Nucleus accumbens (tissue), 56 donors: ENCODE measurements at regions not wholly inside any gene's neighbourhood (a gene's known extent, or its start where the extent isn't known, plus 50 kb on each side); places are given as distances from the start of the nearest gene placed in this dataset.
"Not testable (repeated sequence)": the region's sequence is repeated elsewhere in the genome, so short reads cannot be mapped to it uniquely, and the experiment has no call there.

ENCODE experiments used
- DNase-seq, 56 donors: peaks; one replicate each; lab custom pipeline; 2025; lab: John Stamatoyannopoulos, UW

GRCh38 chr14:40414386-40414785 is 982.2 kb upstream of the FBXO33 start:
- DNase-seq = no peak

GRCh38 chr14:40413136-40413535 is 980.9 kb upstream of the FBXO33 start:
- DNase-seq = no peak

GRCh38 chr14:40410708-40411107 is 978.5 kb upstream of the FBXO33 start:
- no peak for DNase-seq

- DNase-seq = no peak
Observed at GRCh38 chr14:40402957-40403356, 970.7 kb upstream of the FBXO33 start.

GRCh38 chr14:40398981-40399380 is 966.7 kb upstream of the FBXO33 start:
- DNase-seq = no peak

GRCh38 chr14:40394634-40395340 is 962.6 kb upstream of the FBXO33 start:
- no peak for DNase-seq

GRCh38 chr14:40393143-40393542 is 960.9 kb upstream of the FBXO33 start:
- no peak for DNase-seq

GRCh38 chr14:40386433-40386832 is 954.2 kb upstream of the FBXO33 start:
- DNase-seq = no peak

GRCh38 chr14:40374221-40374620 is 942.0 kb upstream of the FBXO33 start:
- no peak for DNase-seq

GRCh38 chr14:40371011-40371410 is 938.8 kb upstream of the FBXO33 start:
- DNase-seq = no peak

- no peak for DNase-seq
Observed at GRCh38 chr14:40368314-40368713, 936.1 kb upstream of the FBXO33 start.

- DNase-seq = no peak
Observed at GRCh38 chr14:40367717-40368116, 935.5 kb upstream of the FBXO33 start.

GRCh38 chr14:40365305-40365704 is 933.1 kb upstream of the FBXO33 start:
- DNase-seq = no peak

- DNase-seq = no peak
Observed at GRCh38 chr14:40362856-40363255, 930.6 kb upstream of the FBXO33 start.

- no peak for DNase-seq
Observed at GRCh38 chr14:40354754-40355153, 922.5 kb upstream of the FBXO33 start.

- DNase-seq = not testable (repeated sequence)
Observed at GRCh38 chr14:40348104-40348503, 915.9 kb upstream of the FBXO33 start.

GRCh38 chr14:40347675-40348074 is 915.4 kb upstream of the FBXO33 start:
- no peak for DNase-seq

- no peak for DNase-seq
Observed at GRCh38 chr14:40346275-40346674, 914.0 kb upstream of the FBXO33 start.

GRCh38 chr14:40345334-40345733 is 913.1 kb upstream of the FBXO33 start:
- no peak for DNase-seq

GRCh38 chr14:40340708-40341107 is 908.5 kb upstream of the FBXO33 start:
- DNase-seq = no peak

- DNase-seq = no peak
Observed at GRCh38 chr14:40336846-40337245, 904.6 kb upstream of the FBXO33 start.

GRCh38 chr14:40326519-40326918 is 894.3 kb upstream of the FBXO33 start:
- not testable (repeated sequence) for DNase-seq

- no peak for DNase-seq
Observed at GRCh38 chr14:40318211-40318719, 886.0 kb upstream of the FBXO33 start.
